Endothelial cell of umbilical vein (primary cell): ENCODE measurements at regions not wholly inside any gene's neighbourhood (a gene's known extent, or its start where the extent isn't known, plus 50 kb on each side); places are given as distances from the start of the nearest gene placed in this dataset.

Source experiments
- BruUV-seq: library from RNA; stranded (reverse); fragments of 400-500 nt; replicated peaks from 2 replicates; lab custom pipeline; 2021; lab: Mats Ljungman, UMichigan
- CTCF ChIA-PET: fragments of 300-600, 350-600 bp; sonication (Branson Sonifier 250); formaldehyde crosslinking; loops from one replicate; lab custom pipeline; 2021; ENCODE audit warnings: antibody characterized with exemption, inconsistent platforms; lab: Charles Lee
- POLR2A ChIA-PET: fragments of 300-600, 350-600 bp; sonication (Branson Sonifier 250); formaldehyde crosslinking; loops from one replicate; lab custom pipeline; 2021; ENCODE audit warnings: antibody characterized with exemption, inconsistent platforms; lab: Charles Lee
- DNase-seq: peaks from one replicate; pipeline ENCODE4 v3.0.0-alpha.2; 2011; ENCODE audit warnings: low read depth, low spot score
- FAIRE-seq: peaks from 2 replicates; lab custom pipeline; 2011; peaks lifted over from hg19 to GRCh38; lab: Jason Lieb, UNC
- H2AFZ ChIP-seq: 2 replicates; pipeline ENCODE4 v1.6.0; 2012; ENCODE audit warnings: low read depth, low read length, control low read depth, inconsistent platforms
- H3K27ac ChIP-seq: 2 replicates; pipeline ENCODE4 v1.5.1; 2011; ENCODE audit warnings: low read depth, mild to moderate bottlenecking, control low read depth, low read length, moderate library complexity; ENCODE audit not compliant: insufficient read depth
- H3K27me3 ChIP-seq, 2 experiments: 2 replicates each; pipeline versions ENCODE4 v1.6.0 to v1.6.1; 2011; ENCODE audit warnings: low read length in 2 of 2, mixed read lengths in 1 of 2; ENCODE audit not compliant: control insufficient read depth in 2 of 2, insufficient read depth in 2 of 2
- H3K36me3 ChIP-seq, 2 experiments: 2 replicates in 1 of 2; 3 replicates in 1 of 2; pipeline ENCODE4 v1.5.1; 2011; ENCODE audit warnings: low read length in 2 of 2, mild to moderate bottlenecking in 1 of 2, moderate library complexity in 1 of 2; ENCODE audit not compliant: control insufficient read depth in 2 of 2, insufficient read depth in 2 of 2; ENCODE audit errors: extremely low read depth in 1 of 2
- H3K4me1 ChIP-seq: 3 replicates; pipeline ENCODE4 v1.5.1; 2011; ENCODE audit warnings: mild to moderate bottlenecking, low read length; ENCODE audit not compliant: control insufficient read depth, insufficient read depth; ENCODE audit errors: extremely low read depth
- H3K4me2 ChIP-seq: 2 replicates; pipeline ENCODE4 v1.6.1; 2011; ENCODE audit warnings: low read length, control low read depth, mixed read lengths; ENCODE audit not compliant: insufficient read depth
- H3K4me3 ChIP-seq, 3 experiments: fragments of 200-600 bp in 1 of 3; sonication (generic), shearing (Covaris generic) in 1 of 3; replicated peaks in 1 of 3; 2 replicates each; pipeline ENCODE4 v1.5.1; 2011 to 2016; ENCODE audit warnings: control low read depth in 3 of 3, low read length in 3 of 3, mild to moderate bottlenecking in 2 of 3, inconsistent platforms in 1 of 3, low read depth in 1 of 3, moderate library complexity in 1 of 3; ENCODE audit not compliant: insufficient read depth in 1 of 3
- H3K79me2 ChIP-seq: 2 replicates; pipeline ENCODE4 v1.6.0; 2012; ENCODE audit warnings: low read length, inconsistent platforms; ENCODE audit not compliant: control insufficient read depth, insufficient read depth
- H3K9ac ChIP-seq: replicated peaks from 2 replicates; pipeline ENCODE3; 2011; ENCODE audit warnings: low read length, control low read depth; ENCODE audit not compliant: insufficient read depth; ENCODE audit errors: extremely low read depth
- H3K9me1 ChIP-seq: replicated peaks from 3 replicates; pipeline ENCODE4 v1.6.0; 2011; ENCODE audit warnings: mild to moderate bottlenecking, low read length; ENCODE audit not compliant: control insufficient read depth, insufficient read depth; ENCODE audit errors: extremely low read depth
- H3K9me3 ChIP-seq: replicated peaks from 2 replicates; pipeline ENCODE4 v1.5.1; 2012; ENCODE audit warnings: low read length, inconsistent platforms; ENCODE audit not compliant: control insufficient read depth, insufficient read depth
- H4K20me1 ChIP-seq: replicated peaks from 2 replicates; pipeline ENCODE3; 2011; ENCODE audit warnings: mild to moderate bottlenecking, low read length; ENCODE audit not compliant: control insufficient read depth, insufficient read depth; ENCODE audit errors: extremely low read depth
- EZH2 ChIP-seq: IDR thresholded peaks from 2 replicates; pipeline ENCODE4 v1.6.1; 2012; ENCODE audit warnings: borderline replicate concordance, low read depth, mild to moderate bottlenecking, moderate library complexity, low read length, inconsistent platforms; ENCODE audit not compliant: severe bottlenecking
- FOS ChIP-seq: IDR thresholded peaks from 2 replicates; pipeline ENCODE4 v1.6.1; 2011; ENCODE audit warnings: mild to moderate bottlenecking, low read length, moderate library complexity, borderline replicate concordance; ENCODE audit not compliant: insufficient read depth
- GATA2 ChIP-seq: IDR thresholded peaks from 2 replicates; pipeline ENCODE4 v1.7.0; 2011; ENCODE audit warnings: low read depth, mild to moderate bottlenecking, moderate library complexity, mixed read lengths, low read length; ENCODE audit not compliant: insufficient read length, insufficient read depth
- JUN ChIP-seq: IDR thresholded peaks from 2 replicates; pipeline ENCODE4 v1.6.1; 2011; ENCODE audit warnings: borderline replicate concordance, low read depth; ENCODE audit not compliant: insufficient read length, insufficient read depth
- MYC ChIP-seq: IDR thresholded peaks from one replicate; pipeline ENCODE4 v1.6.1; 2011; ENCODE audit warnings: mild to moderate bottlenecking, low read depth, low read length
- POLR2A ChIP-seq: IDR thresholded peaks from 2 replicates; pipeline ENCODE4 v1.6.1; 2012; ENCODE audit warnings: low read depth, mild to moderate bottlenecking, control low read depth, low read length
- POLR2AphosphoS5 ChIP-seq: IDR thresholded peaks from 2 replicates; pipeline ENCODE4 v1.6.1; 2012; ENCODE audit warnings: low read depth, mild to moderate bottlenecking, control low read depth, low read length, moderate library complexity; ENCODE audit not compliant: insufficient read depth
- dilution Hi-C: fragments of 300-500 bp; cut with MboI; formaldehyde crosslinking; loops from one replicate; pipeline ENCODE4 v1.15.0; 2019; ENCODE audit warnings: low sequenced_read_pairs; ENCODE audit not compliant: extremely low pct_ligation_motif_present
- intact Hi-C: fragments of 100-400 bp; cut with micrococcal nuclease; formaldehyde crosslinking; loops from one replicate; pipeline ENCODE4 v1.10.0; 2022
- TF ChIP-seq, protein P1 (sequence below), 2 donors: IDR thresholded peaks; 1 replicate in 1 of 2; 2 replicates in 1 of 2; pipeline ENCODE4 v1.5.1; 2011; ENCODE audit warnings: low read length in 2 of 2, mild to moderate bottlenecking in 2 of 2, moderate library complexity in 2 of 2, control low read depth in 1 of 2, inconsistent platforms in 1 of 2, low read depth in 1 of 2; ENCODE audit not compliant: insufficient read depth in 1 of 2; ENCODE audit errors: extremely low read depth in 1 of 2
- TF ChIP-seq, protein P2 (sequence below): IDR thresholded peaks from 2 replicates; pipeline ENCODE4 v1.6.1; 2011; ENCODE audit not compliant: insufficient read depth, insufficient read length

DNA sequence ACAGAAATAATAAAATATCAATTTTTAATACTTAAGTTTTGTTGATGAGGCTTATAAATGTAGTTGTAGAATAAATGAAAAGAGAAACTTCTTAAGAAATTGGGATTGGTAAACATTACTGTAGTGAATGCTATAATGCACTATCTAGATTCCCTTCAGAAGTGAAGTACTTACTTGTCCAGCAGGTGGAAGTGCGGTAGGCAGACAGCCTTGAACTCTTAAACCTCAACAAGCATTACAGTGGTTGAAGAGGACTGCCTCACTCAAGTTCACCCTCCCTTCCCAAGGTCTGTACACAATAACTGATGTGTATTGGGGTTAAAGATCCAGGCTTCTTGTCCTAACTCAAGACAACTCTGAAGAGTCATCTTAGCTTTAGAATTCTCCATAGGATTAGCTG, 931.0 kb upstream of the LRRTM1 start:
- FAIRE-seq (no peak), DNase-seq (no peak)
- Histone ChIP-seq H3K36me3 (no peaks in the 10 kb centered on the region), H3K4me2 (no peak overlapping the region), H2AFZ (no peak overlapping the region), H3K27me3 (no peaks in the 10 kb centered on the region), H4K20me1 (no peaks in the 10 kb centered on the region), H3K79me2 (no peaks in the 10 kb centered on the region), H3K9me3 (peaks cover 4% of the 10 kb centered on the region), H3K9ac (no peak overlapping the region), H3K27ac (no peak overlapping the region), H3K4me1 (no peaks in the 10 kb centered on the region), H3K4me3 (no peak overlapping the region), H3K9me1 (no peaks in the 10 kb centered on the region)
- dilution Hi-C loops (no loop called here), intact Hi-C loops (no loop called here)
- POLR2A ChIA-PET = no interaction called here
- BruUV-seq = no TSS peak
- CTCF ChIA-PET = no interaction called here
- TF ChIP-seq EZH2 (no peak), FOS (no peak), MYC (no peak)

DNA sequence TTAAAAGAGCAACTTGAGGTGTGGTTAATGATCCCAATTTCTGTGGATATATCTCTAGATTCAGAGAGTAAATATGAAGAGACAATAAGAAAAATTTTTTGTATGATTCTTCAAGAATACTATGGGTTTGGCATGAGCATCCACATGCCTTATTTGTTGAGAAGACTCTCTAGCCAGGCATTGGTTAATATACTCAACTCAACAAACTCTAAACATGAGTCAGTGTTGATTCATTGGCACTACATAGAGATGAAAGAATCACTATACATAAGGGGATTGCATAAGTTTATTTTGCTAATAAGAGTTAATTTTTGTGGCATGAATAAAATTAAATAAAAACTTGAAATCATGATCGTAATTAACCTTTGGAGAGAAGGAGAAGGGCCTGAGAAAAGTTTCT, 930.2 kb upstream of the LRRTM1 start:
- CTCF ChIA-PET = no interaction called here

More for the DNA sequence above, 930.2 kb upstream of the LRRTM1 start:
- Histone ChIP-seq H3K27ac (no peak overlapping the region), H3K79me2 (no peaks in the 10 kb centered on the region), H3K9me3 (peaks cover 4% of the 10 kb centered on the region), H3K9ac (no peak overlapping the region), H3K4me2 (no peak overlapping the region), H3K4me3 (no peak overlapping the region), H4K20me1 (no peaks in the 10 kb centered on the region), H3K27me3 (no peaks in the 10 kb centered on the region), H3K36me3 (no peaks in the 10 kb centered on the region), H2AFZ (no peak overlapping the region), H3K9me1 (no peaks in the 10 kb centered on the region), H3K4me1 (no peaks in the 10 kb centered on the region)
- intact Hi-C loops = no loop called here
- POLR2A ChIA-PET = no interaction called here
- FAIRE-seq (no peak), DNase-seq (no peak)
- dilution Hi-C loops = no loop called here
- TF ChIP-seq JUN = no peak
- TF ChIP-seq POLR2AphosphoS5 = no peak
- TF ChIP-seq, protein P1, sequence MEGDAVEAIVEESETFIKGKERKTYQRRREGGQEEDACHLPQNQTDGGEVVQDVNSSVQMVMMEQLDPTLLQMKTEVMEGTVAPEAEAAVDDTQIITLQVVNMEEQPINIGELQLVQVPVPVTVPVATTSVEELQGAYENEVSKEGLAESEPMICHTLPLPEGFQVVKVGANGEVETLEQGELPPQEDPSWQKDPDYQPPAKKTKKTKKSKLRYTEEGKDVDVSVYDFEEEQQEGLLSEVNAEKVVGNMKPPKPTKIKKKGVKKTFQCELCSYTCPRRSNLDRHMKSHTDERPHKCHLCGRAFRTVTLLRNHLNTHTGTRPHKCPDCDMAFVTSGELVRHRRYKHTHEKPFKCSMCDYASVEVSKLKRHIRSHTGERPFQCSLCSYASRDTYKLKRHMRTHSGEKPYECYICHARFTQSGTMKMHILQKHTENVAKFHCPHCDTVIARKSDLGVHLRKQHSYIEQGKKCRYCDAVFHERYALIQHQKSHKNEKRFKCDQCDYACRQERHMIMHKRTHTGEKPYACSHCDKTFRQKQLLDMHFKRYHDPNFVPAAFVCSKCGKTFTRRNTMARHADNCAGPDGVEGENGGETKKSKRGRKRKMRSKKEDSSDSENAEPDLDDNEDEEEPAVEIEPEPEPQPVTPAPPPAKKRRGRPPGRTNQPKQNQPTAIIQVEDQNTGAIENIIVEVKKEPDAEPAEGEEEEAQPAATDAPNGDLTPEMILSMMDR (IDR thresholded peaks at IDR 0.05; ENCODE audit: extremely low read depth in 1 of 2, insufficient read depth in 1 of 2, low read depth in 1 of 2, low read length in 2 of 2) = no peak
- no peak for TF ChIP-seq EZH2
- TF ChIP-seq, protein P2, sequence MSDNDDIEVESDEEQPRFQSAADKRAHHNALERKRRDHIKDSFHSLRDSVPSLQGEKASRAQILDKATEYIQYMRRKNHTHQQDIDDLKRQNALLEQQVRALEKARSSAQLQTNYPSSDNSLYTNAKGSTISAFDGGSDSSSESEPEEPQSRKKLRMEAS = no peak
- no peak for TF ChIP-seq POLR2A
- TF ChIP-seq GATA2 = no peak
- no peak for TF ChIP-seq FOS
- TF ChIP-seq MYC = no peak
- BruUV-seq = no TSS peak
